Gastroesophageal sphincter (tissue), 3 donors: ENCODE measurements at regions not wholly inside any gene's neighbourhood (a gene's known extent, or its start where the extent isn't known, plus 50 kb on each side); places are given as distances from the start of the nearest gene placed in this dataset.

Experiments used
- CTCF ChIP-seq, 4 experiments: fragments of 200-600 bp in 2 of 4; fragments of 450-650 bp in 2 of 4; sonication (generic) in 1 of 4; IDR thresholded peaks; one replicate each; pipeline ENCODE4 v1.5.1; 2017 to 2019; ENCODE audit warnings: antibody characterized with exemption in 4 of 4, mild to moderate bottlenecking in 2 of 4, moderate library complexity in 2 of 4
- EP300 ChIP-seq: sonication (generic); formaldehyde crosslinking; IDR thresholded peaks from one replicate; pipeline ENCODE4 v1.6.1; 2017; ENCODE audit warnings: antibody characterized with exemption, mild to moderate bottlenecking
- POLR2A ChIP-seq, 2 donors: fragments of 450-650 bp; IDR thresholded peaks; one replicate each; pipeline ENCODE4 v1.6.1; 2017; ENCODE audit warnings: antibody characterized with exemption in 2 of 2, mild to moderate bottlenecking in 2 of 2, moderate library complexity in 1 of 2

DNA sequence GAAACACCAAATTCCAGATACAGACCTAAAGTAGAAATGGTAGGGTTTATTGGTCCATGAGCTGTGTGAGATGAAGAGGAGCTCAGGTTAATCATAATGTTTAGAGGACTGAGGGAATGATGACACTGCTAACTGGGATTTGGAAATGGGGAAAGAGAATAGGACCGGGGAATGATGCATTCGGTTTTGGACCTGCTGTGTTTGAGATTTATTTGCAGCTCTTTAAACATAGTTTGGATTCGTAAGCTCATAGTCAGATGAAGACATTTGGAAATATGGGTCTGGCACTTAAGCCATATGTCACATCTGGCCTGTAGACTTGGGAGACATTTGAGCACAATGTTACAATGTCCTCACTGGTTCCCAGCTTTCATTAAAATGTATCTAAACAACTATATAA is 127.9 kb upstream of the DUSP10 start:
- no peak for TF ChIP-seq CTCF (IDR thresholded peaks at IDR 0.05)
- TF ChIP-seq POLR2A (IDR thresholded peaks at IDR 0.05) = no peak
- TF ChIP-seq EP300 = no peak
